Muscle of leg (tissue), 3 donors: ENCODE measurements at regions not wholly inside any gene's neighbourhood (a gene's known extent, or its start where the extent isn't known, plus 50 kb on each side); places are given as distances from the start of the nearest gene placed in this dataset.

Source experiments
- DNase-seq: peaks from one replicate; pipeline ENCODE4 v3.0.0; 2013
- H3K27ac ChIP-seq: one replicate; pipeline ENCODE4 v1.5.1; 2013; ENCODE audit warnings: mild to moderate bottlenecking, low read length, control low read depth
- H3K27me3 ChIP-seq: one replicate; pipeline ENCODE4 v1.6.1; 2013; ENCODE audit warnings: low read length; ENCODE audit not compliant: control insufficient read depth, insufficient read depth
- H3K36me3 ChIP-seq: one replicate; pipeline ENCODE4 v1.6.1; 2013; ENCODE audit warnings: low read length; ENCODE audit not compliant: control insufficient read depth, insufficient read depth
- H3K4me1 ChIP-seq: one replicate; pipeline ENCODE4 v1.6.1; 2013; ENCODE audit warnings: low read length; ENCODE audit not compliant: control insufficient read depth, insufficient read depth
- H3K4me3 ChIP-seq: one replicate; pipeline ENCODE4 v1.5.1; 2013; ENCODE audit warnings: low read length, control low read depth
- H3K9me3 ChIP-seq: replicated peaks from 2 replicates; pipeline ENCODE4 v1.6.1; 2013; ENCODE audit warnings: low read depth, low read length; ENCODE audit not compliant: control insufficient read depth
- WGBS: methylation state at CpG from one replicate; pipeline ENCODE4 v1.1.5; 2013; ENCODE audit warnings: missing lambda C conversion rate; ENCODE audit not compliant: insufficient coverage; 5-methylcytosine and 5-hydroxymethylcytosine counted together

DNA sequence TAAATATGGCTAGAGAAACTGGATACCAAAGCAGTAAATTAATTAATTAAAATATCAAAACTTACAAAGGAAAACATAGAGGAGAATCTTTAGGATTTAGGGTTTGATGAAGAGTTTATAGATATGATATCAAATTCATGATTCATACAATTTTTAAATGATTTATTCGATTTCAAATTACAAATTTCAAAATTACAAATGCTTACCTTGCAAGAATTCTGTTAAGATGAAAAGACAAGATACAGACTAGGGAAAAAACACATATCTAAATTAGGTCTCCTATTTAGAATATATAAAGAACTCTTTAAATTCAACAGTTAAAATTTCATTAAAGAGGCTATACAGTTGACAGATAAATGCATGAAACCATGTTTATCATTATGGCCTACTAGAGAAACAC is 930.7 kb downstream of the ZPLD1 start:
- Histone ChIP-seq H3K4me3 (no peak overlapping the region), H3K9me3 (no peaks in the 10 kb centered on the region), H3K36me3 (no peaks in the 10 kb centered on the region), H3K4me1 (no peaks in the 10 kb centered on the region), H3K27me3 (no peaks in the 10 kb centered on the region), H3K27ac (no peak overlapping the region)
- WGBS = no CpG with 5 or more reads among the region's 1 CpG
- no peak for DNase-seq

DNA sequence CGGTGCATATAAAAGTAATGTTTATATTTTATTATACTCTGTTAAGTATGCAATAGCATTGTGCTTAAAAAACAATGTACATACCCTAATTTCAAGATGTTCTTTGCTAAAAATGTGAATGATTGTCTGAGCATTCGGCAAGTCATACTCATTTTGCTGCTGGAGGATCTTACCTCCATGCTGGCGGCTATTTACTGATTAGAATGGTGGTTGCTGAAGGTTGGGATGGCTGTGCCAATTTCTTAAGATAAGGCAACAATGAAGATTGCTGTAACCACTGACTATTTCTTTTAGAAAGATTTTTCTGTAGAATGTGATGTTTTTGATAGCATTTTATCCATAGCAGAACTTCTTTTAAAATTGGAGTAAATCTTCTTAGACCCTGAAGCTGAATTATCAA is 932.7 kb downstream of the ZPLD1 start:
- Histone ChIP-seq H3K27ac (no peak overlapping the region), H3K9me3 (no peaks in the 10 kb centered on the region), H3K4me3 (no peak overlapping the region), H3K36me3 (no peaks in the 10 kb centered on the region), H3K4me1 (no peaks in the 10 kb centered on the region), H3K27me3 (no peaks in the 10 kb centered on the region)
- 100% methylated on average over 1 of the region's 3 CpGs for WGBS
- DNase-seq = no peak

DNA sequence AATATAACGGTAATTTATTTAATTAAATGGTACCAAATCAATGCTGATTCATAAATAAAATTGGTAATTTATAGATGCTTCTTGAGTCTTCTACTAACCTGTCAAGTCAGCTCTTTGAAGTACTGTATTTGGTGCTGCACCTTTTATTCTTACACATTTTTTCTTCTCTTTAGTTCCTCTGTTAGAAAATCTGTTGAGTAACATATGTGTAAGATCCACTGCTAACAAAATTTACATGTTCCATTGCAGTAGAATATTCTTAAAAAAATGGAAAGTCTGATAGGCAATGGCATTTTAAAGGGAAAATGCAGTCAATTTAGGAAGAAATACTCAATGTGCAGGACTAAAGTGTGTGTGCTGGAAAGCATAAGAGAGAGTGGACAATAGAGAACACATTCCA is 936.6 kb downstream of the ZPLD1 start:
- Histone ChIP-seq H3K4me3 (no peak overlapping the region), H3K27me3 (no peaks in the 10 kb centered on the region), H3K36me3 (no peaks in the 10 kb centered on the region), H3K27ac (no peak overlapping the region), H3K4me1 (no peaks in the 10 kb centered on the region), H3K9me3 (no peaks in the 10 kb centered on the region)
- DNase-seq = no peak
- WGBS = no CpG with 5 or more reads among the region's 1 CpG

DNA sequence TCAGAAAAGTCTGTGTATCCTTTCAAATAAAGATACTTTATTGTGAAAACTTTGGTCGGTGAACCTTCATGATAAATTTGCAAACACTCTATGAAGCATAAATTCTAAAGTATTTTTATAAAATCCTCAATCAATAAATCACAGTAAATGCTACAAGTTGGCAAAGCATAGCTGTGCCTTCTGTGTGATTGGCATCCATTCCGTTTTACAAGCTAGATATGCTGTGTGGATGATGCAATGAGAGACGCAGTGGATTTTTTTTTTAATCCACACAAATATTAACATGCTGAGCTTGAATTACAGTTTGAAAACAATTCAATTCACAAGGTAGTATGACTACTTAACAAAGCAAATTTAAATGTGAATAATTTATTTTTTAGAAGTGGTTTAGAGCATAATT is 937.2 kb downstream of the ZPLD1 start:
- Histone ChIP-seq H3K27me3 (no peaks in the 10 kb centered on the region), H3K36me3 (no peaks in the 10 kb centered on the region), H3K4me1 (no peaks in the 10 kb centered on the region), H3K4me3 (no peak overlapping the region), H3K27ac (no peak overlapping the region), H3K9me3 (no peaks in the 10 kb centered on the region)
- DNase-seq = no peak
- no CpG with 5 or more reads among the region's 3 CpGs for WGBS

DNA sequence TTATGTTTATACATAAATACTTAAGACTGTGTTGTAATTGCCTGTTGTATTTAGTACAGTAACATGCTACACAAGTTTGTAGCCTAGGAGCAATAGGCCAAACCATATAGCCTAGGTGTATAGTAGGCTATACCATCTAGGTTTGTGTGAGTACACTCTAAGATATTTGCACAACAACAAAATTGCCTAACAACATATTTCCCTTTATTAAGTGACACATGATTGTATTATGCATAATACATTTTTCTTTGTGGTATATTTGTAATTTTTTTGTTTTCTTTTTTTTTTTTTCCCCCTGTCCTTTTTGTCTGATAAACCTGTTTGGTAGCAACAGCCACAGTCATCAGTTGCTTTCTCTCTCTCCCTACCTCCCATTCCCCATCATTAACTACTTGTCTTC is 945.6 kb downstream of the ZPLD1 start:
- no peak overlapping the region for H3K4me3 ChIP-seq

DNA sequence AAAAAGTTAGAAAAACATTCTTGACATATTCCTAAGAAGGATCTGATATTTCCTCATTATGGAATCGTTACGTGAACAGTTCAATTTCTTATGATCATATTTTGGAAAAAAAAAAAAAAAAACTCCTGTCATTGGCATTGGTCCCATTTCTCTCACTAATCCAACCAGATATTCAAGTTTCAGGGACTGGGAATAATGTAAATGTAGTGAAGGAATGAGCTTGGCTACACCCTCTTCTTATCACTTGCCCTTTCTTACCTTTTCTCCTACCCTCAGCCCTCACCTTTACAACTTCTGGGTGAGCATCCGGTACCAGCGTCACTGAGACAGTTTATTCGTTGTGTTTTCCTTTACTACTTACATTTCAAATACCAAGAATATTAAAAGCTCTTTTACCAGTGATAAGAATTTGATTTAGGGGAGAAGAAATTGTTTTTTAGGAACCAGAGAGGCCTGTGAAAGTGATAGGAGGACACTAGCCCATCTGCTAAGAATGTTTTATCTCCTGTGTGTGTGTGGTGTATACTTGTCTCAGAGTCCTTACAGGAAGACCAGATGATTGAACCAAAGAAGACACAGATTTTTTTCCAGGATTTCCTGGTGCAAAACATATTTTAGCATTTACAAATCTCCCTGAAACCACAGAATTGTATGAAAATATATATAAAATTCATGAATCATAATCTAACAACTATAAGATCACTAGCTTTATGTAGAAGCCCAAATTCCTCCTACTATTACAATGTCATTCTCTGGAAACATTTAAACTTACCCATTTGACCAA is 946.7 kb downstream of the ZPLD1 start:
- no peaks in the 10 kb centered on the region for H3K36me3 ChIP-seq
- no peak overlapping the region for H3K27ac ChIP-seq
- WGBS = no CpG with 5 or more reads among the region's 5 CpGs

More for the DNA sequence above, 945.6 kb downstream of the ZPLD1 start:
- DNase-seq = no peak
- no peaks in the 10 kb centered on the region for H3K27me3 ChIP-seq
- H3K9me3 ChIP-seq = no peaks in the 10 kb centered on the region
- H3K4me1 ChIP-seq = no peaks in the 10 kb centered on the region
- H3K36me3 ChIP-seq = no peaks in the 10 kb centered on the region
- no peak overlapping the region for H3K27ac ChIP-seq

DNA sequence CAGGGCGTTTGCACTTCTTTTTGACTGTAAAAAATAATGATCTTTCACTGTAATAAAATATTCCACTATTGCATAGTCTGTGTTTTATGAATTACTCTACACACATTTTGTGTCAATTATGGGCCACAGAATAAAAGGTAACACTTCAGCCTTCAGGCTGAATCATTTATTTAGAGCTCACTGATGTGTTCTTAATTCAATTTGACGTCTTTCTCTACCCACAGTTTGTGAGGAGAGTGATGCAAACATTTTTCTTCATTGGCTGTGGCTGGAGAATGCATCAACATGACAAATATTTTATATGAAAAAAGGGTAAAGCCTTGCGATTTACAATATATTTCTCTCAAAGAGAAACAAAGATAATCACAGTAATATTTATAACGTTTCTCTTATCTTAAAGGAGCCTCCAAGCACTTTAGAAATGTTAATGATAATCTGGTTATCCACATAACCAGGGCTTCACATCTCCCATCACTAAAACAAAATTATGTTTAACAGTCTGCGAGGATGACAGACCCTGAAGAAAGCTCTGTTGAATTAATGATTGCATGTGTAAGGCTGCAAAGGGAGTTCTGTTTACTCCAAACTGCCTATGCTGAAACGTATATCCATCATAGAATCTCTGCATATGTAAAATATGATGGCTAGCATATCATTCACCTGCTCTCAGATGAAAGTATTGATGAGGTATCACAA is 951.3 kb downstream of the ZPLD1 start:
- H3K9me3 ChIP-seq = no peaks in the 10 kb centered on the region
- H3K4me3 ChIP-seq = no peak overlapping the region
- H3K4me1 ChIP-seq = no peaks in the 10 kb centered on the region
- H3K27me3 ChIP-seq = no peaks in the 10 kb centered on the region
- DNase-seq = no peak
- WGBS = no CpG with 5 or more reads among the region's 6 CpGs
- H3K36me3 ChIP-seq = no peaks in the 10 kb centered on the region
- H3K27ac ChIP-seq = no peak overlapping the region

More for the DNA sequence above, 946.7 kb downstream of the ZPLD1 start:
- H3K4me3 ChIP-seq = no peak overlapping the region
- H3K27me3 ChIP-seq = no peaks in the 10 kb centered on the region
- DNase-seq = no peak
- no peaks in the 10 kb centered on the region for H3K4me1 ChIP-seq
- no peaks in the 10 kb centered on the region for H3K9me3 ChIP-seq

DNA sequence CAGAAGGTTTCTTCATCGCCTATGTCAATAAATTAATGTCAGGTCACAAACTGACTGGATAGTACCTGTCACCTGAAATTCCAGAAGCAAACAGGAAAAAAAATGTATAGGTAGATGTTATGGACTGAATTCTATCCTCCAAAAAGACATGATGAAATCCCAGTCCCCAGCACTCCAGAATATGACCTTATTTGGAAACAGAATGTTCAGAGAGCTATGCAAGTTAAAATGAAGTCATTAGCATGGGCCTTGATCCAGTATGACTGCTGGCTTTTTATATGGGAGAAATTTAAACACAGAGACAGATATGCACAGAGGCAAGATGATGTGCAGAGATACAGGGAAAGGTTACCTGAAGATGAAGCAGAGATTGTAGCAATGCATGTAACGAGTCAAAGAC is 953.4 kb downstream of the ZPLD1 start:
- H3K4me1 ChIP-seq = no peaks in the 10 kb centered on the region
- no peak overlapping the region for H3K27ac ChIP-seq
- peak; percentile 27 for DNase-seq
- no peaks in the 10 kb centered on the region for H3K36me3 ChIP-seq
- no CpG with 5 or more reads among the region's 2 CpGs for WGBS
- H3K4me3 ChIP-seq = no peak overlapping the region
- no peaks in the 10 kb centered on the region for H3K9me3 ChIP-seq
- H3K27me3 ChIP-seq = no peaks in the 10 kb centered on the region

DNA sequence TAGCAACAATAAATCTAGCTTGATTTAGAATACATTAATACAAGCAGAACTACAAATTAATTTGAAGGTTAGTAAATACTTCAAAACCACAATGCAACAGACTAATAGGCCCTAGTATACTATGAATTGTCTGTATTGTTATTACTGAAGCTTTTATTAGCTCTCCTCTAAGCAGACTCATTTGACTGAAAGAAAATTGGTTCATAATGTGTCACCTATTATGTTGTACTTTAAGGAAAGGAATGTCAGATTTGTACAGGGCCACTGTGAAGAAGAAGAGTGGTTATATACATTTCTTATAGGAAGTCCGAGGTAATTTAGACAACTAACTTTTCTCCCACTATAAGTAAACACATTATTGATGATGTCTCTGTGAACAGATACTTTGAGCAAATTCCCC is 954.5 kb downstream of the ZPLD1 start:
- WGBS = no CpG with 5 or more reads among the region's 1 CpG
- H3K4me3 ChIP-seq = no peak overlapping the region
- H3K27ac ChIP-seq = no peak overlapping the region
- H3K27me3 ChIP-seq = no peaks in the 10 kb centered on the region
- H3K9me3 ChIP-seq = no peaks in the 10 kb centered on the region
- no peaks in the 10 kb centered on the region for H3K4me1 ChIP-seq
- no peaks in the 10 kb centered on the region for H3K36me3 ChIP-seq
- DNase-seq = no peak

DNA sequence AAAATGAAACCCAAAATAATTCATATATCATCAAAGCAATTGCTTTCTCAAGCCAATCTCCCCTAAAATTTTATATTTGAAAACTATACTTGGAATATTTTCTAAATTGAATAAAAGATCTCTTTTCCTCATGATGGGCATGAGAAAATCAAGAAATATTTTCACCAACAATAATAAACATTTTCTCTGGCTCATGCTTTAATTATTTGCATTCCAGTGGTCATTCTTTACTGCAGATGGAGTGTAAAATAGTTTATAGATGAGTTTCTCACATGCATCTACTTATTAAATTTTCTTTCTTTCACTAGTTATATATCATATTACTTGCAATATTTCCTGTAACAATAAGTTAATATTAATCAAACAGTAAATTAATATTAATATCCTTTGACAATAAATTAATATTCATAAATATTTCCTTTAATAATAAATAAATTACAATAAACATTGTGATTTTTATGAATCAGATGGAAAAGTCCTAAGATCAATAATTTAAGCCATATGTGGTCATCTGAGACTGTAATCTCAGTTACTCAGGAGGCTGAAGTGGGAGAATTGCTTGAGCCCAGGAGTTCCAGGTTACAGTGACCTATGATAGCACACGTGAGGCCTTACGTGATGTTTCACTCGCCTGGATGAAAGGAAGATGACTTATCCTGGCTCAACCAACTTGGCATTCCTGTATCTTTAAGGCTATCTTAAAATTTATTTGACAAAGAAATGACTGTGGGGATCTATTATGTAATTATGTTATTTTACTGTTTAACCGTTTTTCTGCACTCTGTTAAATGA is 958.8 kb downstream of the ZPLD1 start:
- Histone ChIP-seq H3K9me3 (no peaks in the 10 kb centered on the region), H3K27ac (no peak overlapping the region), H3K27me3 (no peaks in the 10 kb centered on the region), H3K4me1 (no peaks in the 10 kb centered on the region), H3K36me3 (no peaks in the 10 kb centered on the region), H3K4me3 (no peak overlapping the region)
- DNase-seq = no peak
- WGBS = no CpG with 5 or more reads among the region's 4 CpGs
